ENCODE measurements at regions not wholly inside any gene's neighbourhood (a gene's known extent, or its start where the extent isn't known, plus 50 kb on each side); places are given as distances from the start of the nearest gene placed in this dataset.

- Mint-ChIP-seq H3K9me3 (no peaks in the 10 kb centered on the region), H3K27ac (no peak overlapping the region), H3K4me1 (peaks cover 33% of the 10 kb centered on the region in 2 experiments), H3K4me3 (no peak overlapping the region), H3K36me3 (ENCODE audit: insufficient read depth in 1 of 3, low read depth in 3 of 3) (no peaks in the 10 kb centered on the region; a peak in 1 of 7 replicates), H3K27me3 (ENCODE audit: low read depth) (peaks cover 1% of the 10 kb centered on the region; the same call in 1 of the 2 replicates)
- Histone ChIP-seq H3K14ac (ENCODE audit: insufficient read depth, low read length) (no peak overlapping the region), H3K4ac (ENCODE audit: low read depth, low read length) (no peak overlapping the region), H3K27ac (ENCODE audit: insufficient read length, low read depth, low read length) (no peak overlapping the region), H4K5ac (ENCODE audit: insufficient read length, low read depth, low read length) (no peak overlapping the region), H3T11ph (ENCODE audit: low read length) (no peak overlapping the region), H4K20me1 (ENCODE audit: control insufficient read depth, insufficient read depth, insufficient read length) (no peaks in the 10 kb centered on the region), H3K4me2 (ENCODE audit: insufficient read depth, insufficient read length, low read length) (no peak overlapping the region), H4K91ac (ENCODE audit: insufficient read length, low read depth, low read length) (no peak overlapping the region), H3K18ac (ENCODE audit: insufficient read length, low read depth, low read length) (no peak overlapping the region), H3K4me1 (ENCODE audit: insufficient read depth, low read length) (peaks cover 4% of the 10 kb centered on the region), H3K79me2 (ENCODE audit: insufficient read depth, low read length) (no peaks in the 10 kb centered on the region), H2BK15ac (ENCODE audit: low read depth, low read length) (no peak overlapping the region), H4K8ac (replicated peaks; ENCODE audit: insufficient read length, low read depth, low read length) (no peak overlapping the region), H2BK12ac (ENCODE audit: insufficient read length, low read depth, low read length) (no peak overlapping the region), H3K56ac (ENCODE audit: insufficient read length, low read depth, low read length) (no peak overlapping the region), H3K9ac (ENCODE audit: extremely low read depth, insufficient read length, low read length) (no peak overlapping the region), H3K9me3 (ENCODE audit: control insufficient read depth, low read depth, low read length) (no peaks in the 10 kb centered on the region), H3K23ac (ENCODE audit: insufficient read length, low read depth, low read length) (no peak overlapping the region), H3K23me2 (ENCODE audit: insufficient read length, low read depth, low read length, poor library complexity, severe bottlenecking) (no peaks in the 10 kb centered on the region), H3K79me1 (ENCODE audit: insufficient read depth, low read depth, low read length, poor library complexity, severe bottlenecking) (no peaks in the 10 kb centered on the region), H2BK5ac (ENCODE audit: insufficient read length, low read length) (no peak overlapping the region), H2AFZ (ENCODE audit: low read length) (no peak overlapping the region), H2BK120ac (ENCODE audit: low read depth, low read length, poor library complexity, severe bottlenecking) (no peak overlapping the region), H2AK5ac (ENCODE audit: insufficient read length, low read length) (no peak overlapping the region), H3K27me3 (ENCODE audit: insufficient read depth, low read length) (no peaks in the 10 kb centered on the region), H2BK20ac (ENCODE audit: low read depth, low read length, poor library complexity, severe bottlenecking) (no peak overlapping the region)
- WGBS (ENCODE audit: extremely low coverage, insufficient read length, low lambda C conversion rate): no CpG with 5 or more reads among the region's 10 CpGs
- TF ChIP-seq, protein P1, sequence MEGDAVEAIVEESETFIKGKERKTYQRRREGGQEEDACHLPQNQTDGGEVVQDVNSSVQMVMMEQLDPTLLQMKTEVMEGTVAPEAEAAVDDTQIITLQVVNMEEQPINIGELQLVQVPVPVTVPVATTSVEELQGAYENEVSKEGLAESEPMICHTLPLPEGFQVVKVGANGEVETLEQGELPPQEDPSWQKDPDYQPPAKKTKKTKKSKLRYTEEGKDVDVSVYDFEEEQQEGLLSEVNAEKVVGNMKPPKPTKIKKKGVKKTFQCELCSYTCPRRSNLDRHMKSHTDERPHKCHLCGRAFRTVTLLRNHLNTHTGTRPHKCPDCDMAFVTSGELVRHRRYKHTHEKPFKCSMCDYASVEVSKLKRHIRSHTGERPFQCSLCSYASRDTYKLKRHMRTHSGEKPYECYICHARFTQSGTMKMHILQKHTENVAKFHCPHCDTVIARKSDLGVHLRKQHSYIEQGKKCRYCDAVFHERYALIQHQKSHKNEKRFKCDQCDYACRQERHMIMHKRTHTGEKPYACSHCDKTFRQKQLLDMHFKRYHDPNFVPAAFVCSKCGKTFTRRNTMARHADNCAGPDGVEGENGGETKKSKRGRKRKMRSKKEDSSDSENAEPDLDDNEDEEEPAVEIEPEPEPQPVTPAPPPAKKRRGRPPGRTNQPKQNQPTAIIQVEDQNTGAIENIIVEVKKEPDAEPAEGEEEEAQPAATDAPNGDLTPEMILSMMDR (conservative IDR thresholded peaks at IDR 0.05): no peak
- no peak for DNase-seq
These were observed 423.6 kb upstream of the POU3F3 start for GRCh38 chr2:104430359-104430740.

Measured in H9 (cell line).